Right cardiac atrium (tissue), 5 donors: ENCODE measurements at regions not wholly inside any gene's neighbourhood (a gene's known extent, or its start where the extent isn't known, plus 50 kb on each side); places are given as distances from the start of the nearest gene placed in this dataset.

Source experiments
- ATAC-seq, 2 donors: fragments of 200-7000 bp; cut with Tn5 transposase; one replicate each; pipeline versions ENCODE4 v1.8.0 to v1.9.1; 2020; ENCODE audit warnings: moderate library complexity in 2 of 2, mild to moderate bottlenecking in 1 of 2
- DNase-seq, 3 donors: peaks; one replicate each; pipeline ENCODE4 v3.0.0-alpha.2; 2020
- H3K27ac ChIP-seq: one replicate; pipeline ENCODE4 v1.5.1; 2013; ENCODE audit warnings: mild to moderate bottlenecking, low read length, control low read depth, moderate library complexity
- H3K27me3 ChIP-seq: one replicate; pipeline ENCODE4 v1.6.1; 2013; ENCODE audit not compliant: control insufficient read depth, insufficient read depth
- H3K4me1 ChIP-seq: one replicate; pipeline ENCODE4 v1.6.1; 2013; ENCODE audit warnings: low read length; ENCODE audit not compliant: control insufficient read depth, insufficient read depth
- H3K4me3 ChIP-seq: one replicate; pipeline ENCODE4 v1.5.1; 2013; ENCODE audit warnings: low read length, control low read depth
- H3K9me3 ChIP-seq: one replicate; pipeline ENCODE4 v1.6.1; 2013; ENCODE audit warnings: low read length; ENCODE audit not compliant: control insufficient read depth
- WGBS: extraction: QIAGEN DNeasy Blood & Tissue Kit; methylation state at CpG from one replicate; pipeline ENCODE4 v1.1.7; 2013; 5-methylcytosine and 5-hydroxymethylcytosine counted together
- intact Hi-C, 4 donors: fragments of 100-400 bp; cut with DNase I; formaldehyde crosslinking; loops; one replicate each; pipeline versions ENCODE4 v1.11.0 to v1.14.0; 2022 to 2023
- donor health status: healthy with polysubstance abuse.
- donor health status: DM: no; HTN: yes; CAD: no.
- donor health status: DM: no; HTN: no; CAD: no.
- donor health status: DM: no; HTN: yes; CAD: no; lungs with severe emphysema.
- donor health status: DM: yes; HTN: yes; CAD: no.

DNA sequence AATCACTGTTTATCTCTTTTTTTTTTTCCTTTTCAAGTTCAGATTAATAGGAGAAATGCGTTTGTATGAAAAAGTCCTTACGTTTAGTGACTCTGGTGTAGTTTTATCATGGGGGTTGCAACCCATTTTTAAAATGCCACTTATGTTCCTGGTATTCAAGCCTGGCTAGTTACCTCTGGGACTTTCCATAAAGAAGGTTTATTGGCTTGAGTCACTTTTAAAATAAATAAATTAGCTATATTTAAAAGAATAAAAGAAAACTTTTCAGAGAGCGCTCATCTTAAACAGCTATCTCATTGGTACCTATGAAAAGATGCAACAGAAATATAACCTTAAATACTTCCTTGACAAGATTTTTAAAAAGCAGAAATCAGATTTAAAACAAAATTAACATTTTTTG, 275.0 kb upstream of the IL1RAPL1 start:
- Histone ChIP-seq H3K27ac (no peak overlapping the region), H3K4me1 (no peaks in the 10 kb centered on the region), H3K27me3 (no peaks in the 10 kb centered on the region), H3K9me3 (no peaks in the 10 kb centered on the region), H3K4me3 (no peak overlapping the region)
- 90% methylated on average over 3 of the region's 3 CpGs for WGBS
- DNase-seq: no peak
- no peak for ATAC-seq
- intact Hi-C loops: no loop called here

DNA sequence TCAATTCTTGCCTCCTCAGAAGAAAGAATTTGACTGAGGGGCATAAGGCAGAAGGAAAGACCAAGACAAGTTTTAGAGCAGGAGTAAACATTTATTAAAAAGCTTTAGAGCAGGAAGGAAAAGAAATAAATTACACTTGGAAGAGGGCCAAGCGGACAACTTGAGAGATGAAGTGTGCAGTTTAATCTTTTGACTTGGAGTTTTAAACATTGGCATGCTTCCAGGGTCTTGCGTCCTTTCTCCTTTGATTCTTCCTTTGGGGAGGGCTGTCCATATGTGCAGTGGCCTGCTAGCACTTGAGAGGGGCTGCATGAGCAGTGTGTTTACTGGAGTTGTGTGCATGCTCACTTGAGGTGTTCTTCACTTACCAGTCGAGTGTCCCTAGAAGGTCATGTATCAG, 275.8 kb upstream of the IL1RAPL1 start:
- intact Hi-C loops: no loop called here
- no peak for ATAC-seq

DNA sequence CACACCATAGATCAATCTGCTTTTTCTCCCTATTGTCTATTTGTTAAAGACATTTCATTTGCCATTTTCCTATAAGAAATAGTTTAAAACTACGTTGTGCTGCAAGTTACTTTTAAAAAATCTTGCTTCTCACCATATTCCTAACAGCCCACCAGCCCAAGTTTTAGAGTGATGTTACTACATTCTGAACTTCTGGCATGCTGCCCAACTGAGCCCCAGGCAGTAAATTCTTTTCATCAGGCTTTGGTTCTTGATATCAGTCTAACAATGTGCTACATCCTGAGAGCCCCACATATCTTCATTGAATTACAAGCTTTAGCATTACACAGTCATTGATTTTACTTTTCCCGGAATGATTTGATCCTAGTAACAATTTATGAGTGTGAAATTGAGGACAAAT, 283.8 kb upstream of the IL1RAPL1 start:
- Histone ChIP-seq H3K27me3 (no peaks in the 10 kb centered on the region), H3K4me1 (no peaks in the 10 kb centered on the region), H3K4me3 (no peak overlapping the region), H3K27ac (no peak overlapping the region), H3K9me3 (no peaks in the 10 kb centered on the region)
- intact Hi-C loops: no loop called here
- DNase-seq (no peak), ATAC-seq (no peak)
- 33% methylated on average over 2 of the region's 2 CpGs for WGBS

More for the DNA sequence above, 275.8 kb upstream of the IL1RAPL1 start:
- Histone ChIP-seq H3K27ac (no peak overlapping the region), H3K9me3 (no peaks in the 10 kb centered on the region), H3K4me3 (no peak overlapping the region), H3K27me3 (no peaks in the 10 kb centered on the region), H3K4me1 (no peaks in the 10 kb centered on the region)
- no peak for DNase-seq
- WGBS: 64% methylated on average over 3 of the region's 3 CpGs

DNA sequence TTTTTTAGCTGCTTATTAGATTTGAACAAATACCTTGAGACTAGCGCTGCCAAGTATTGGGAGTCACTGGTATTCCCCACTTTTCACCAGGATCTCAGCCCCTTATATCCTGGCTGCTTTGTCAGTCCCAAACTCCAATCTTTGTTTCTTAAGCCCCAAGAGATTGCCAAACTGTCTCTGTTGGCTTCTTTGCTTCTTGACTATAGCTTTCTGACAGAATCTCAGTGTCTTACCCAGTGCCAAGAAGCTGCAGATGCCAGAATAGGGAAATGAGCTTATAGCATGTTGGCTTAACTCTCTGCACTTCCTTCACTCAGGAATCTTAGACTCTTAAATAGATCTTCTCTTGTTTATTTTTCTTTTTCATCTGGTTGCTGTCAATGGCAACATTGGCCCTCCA, 297.5 kb upstream of the DCAF8L1 start:
- no peak overlapping the region for H3K4me3 ChIP-seq
- no peaks in the 10 kb centered on the region for H3K4me1 ChIP-seq
- intact Hi-C loops: no loop called here
- no peak for DNase-seq
- H3K27ac ChIP-seq: no peak overlapping the region
- ATAC-seq: no peak
- 80% methylated on average over 1 of the region's 1 CpG for WGBS
- no peaks in the 10 kb centered on the region for H3K27me3 ChIP-seq
- H3K9me3 ChIP-seq: no peaks in the 10 kb centered on the region

DNA sequence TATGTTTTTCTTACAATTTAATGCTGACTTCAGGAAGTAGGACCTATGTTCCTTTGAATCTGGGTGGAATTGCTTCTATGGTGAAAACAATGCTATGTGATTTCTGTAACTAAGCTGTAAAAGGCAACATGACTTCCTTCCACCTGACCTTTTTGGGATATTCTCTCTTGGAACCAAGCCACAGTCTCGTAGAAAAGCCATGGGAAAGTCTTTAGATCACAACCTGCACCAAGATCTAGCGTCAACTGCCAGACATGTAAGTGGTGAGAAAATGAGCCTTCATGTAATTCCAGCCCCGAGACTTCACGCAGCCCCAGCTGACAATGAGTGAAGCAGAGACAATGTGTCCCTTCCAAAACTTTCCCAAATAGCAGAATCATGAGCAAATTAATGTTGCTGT, 297.0 kb upstream of the DCAF8L1 start:
- intact Hi-C loops: no loop called here
- Histone ChIP-seq H3K9me3 (no peaks in the 10 kb centered on the region), H3K4me3 (no peak overlapping the region), H3K4me1 (no peaks in the 10 kb centered on the region), H3K27me3 (no peaks in the 10 kb centered on the region), H3K27ac (no peak overlapping the region)
- DNase-seq (no peak), ATAC-seq (no peak)
- WGBS: 38% methylated on average over 4 of the region's 4 CpGs

DNA sequence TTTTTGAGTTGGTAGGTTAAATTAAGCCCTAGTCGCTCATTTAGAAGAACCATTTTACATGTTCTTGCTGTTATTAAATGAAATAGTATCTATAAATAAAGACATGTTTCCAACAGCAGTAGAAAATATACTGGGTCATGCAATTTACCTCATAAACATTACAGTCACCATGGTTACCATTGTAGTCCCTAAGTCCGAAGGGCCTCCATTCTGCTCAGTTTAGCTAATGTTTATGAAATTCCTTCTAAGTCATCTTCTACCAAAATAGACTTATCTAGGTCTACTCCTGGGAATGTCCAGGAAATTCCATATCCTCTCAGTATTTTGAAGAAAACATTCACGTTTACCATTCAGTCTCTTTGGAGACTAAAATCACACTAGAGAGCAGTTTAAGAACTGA, 292.5 kb upstream of the DCAF8L1 start:
- H3K4me3 ChIP-seq: no peak overlapping the region
- no peak for ATAC-seq
- WGBS: 35% methylated on average over 3 of the region's 3 CpGs

DNA sequence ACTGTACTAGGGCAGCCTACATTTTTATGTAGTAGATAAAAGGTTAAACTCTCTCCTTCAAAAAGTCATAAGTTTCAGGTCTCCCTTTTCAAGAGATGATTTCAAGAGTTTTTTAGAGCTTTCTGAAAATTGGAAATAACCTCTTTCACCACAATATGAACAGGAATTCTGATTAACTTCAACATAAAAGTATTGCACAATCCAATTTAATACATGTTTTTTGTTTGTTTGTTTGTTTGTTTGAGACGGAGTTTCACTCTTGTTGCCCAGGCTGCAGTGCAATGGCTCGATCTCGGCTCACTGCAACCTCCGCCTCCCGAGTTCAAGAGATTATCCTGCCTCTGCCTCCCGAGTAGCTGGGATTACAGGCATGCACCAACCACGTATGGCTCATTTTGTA, 265.4 kb upstream of the DCAF8L1 start:
- no peaks in the 10 kb centered on the region for H3K27me3 ChIP-seq
- no peak for DNase-seq
- no peak for ATAC-seq
- no peak overlapping the region for H3K4me3 ChIP-seq
- no peaks in the 10 kb centered on the region for H3K9me3 ChIP-seq
- WGBS: 92% methylated on average over 7 of the region's 7 CpGs
- H3K4me1 ChIP-seq: no peaks in the 10 kb centered on the region
- no peak overlapping the region for H3K27ac ChIP-seq
- intact Hi-C loops: no loop called here

More for the DNA sequence above, 292.5 kb upstream of the DCAF8L1 start:
- Histone ChIP-seq H3K27me3 (no peaks in the 10 kb centered on the region), H3K9me3 (no peaks in the 10 kb centered on the region), H3K4me1 (no peaks in the 10 kb centered on the region), H3K27ac (no peak overlapping the region)
- no peak for DNase-seq
- intact Hi-C loops: no loop called here

DNA sequence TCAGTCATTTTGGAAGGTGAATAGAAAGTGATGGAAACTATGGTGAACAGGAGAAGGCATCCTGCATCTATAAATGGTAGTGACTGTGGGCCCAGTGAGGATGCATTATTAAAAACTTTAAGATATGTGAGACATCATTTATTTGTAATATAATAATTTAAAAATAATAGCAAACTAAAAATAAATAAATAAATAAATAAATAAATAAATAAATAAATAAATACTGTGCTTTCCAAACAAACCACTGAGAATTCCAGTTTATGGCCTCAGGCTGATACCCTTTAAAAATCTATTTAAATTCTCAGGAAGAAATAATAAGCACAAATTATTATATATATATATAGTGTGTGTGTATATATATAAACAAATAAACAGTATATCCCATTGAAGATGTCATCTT, 248.0 kb upstream of the DCAF8L1 start:
- DNase-seq: no peak
- no peak for ATAC-seq
- Histone ChIP-seq H3K27me3 (no peaks in the 10 kb centered on the region), H3K4me3 (no peak overlapping the region), H3K9me3 (no peaks in the 10 kb centered on the region), H3K4me1 (no peaks in the 10 kb centered on the region), H3K27ac (no peak overlapping the region)
- intact Hi-C loops: no loop called here

DNA sequence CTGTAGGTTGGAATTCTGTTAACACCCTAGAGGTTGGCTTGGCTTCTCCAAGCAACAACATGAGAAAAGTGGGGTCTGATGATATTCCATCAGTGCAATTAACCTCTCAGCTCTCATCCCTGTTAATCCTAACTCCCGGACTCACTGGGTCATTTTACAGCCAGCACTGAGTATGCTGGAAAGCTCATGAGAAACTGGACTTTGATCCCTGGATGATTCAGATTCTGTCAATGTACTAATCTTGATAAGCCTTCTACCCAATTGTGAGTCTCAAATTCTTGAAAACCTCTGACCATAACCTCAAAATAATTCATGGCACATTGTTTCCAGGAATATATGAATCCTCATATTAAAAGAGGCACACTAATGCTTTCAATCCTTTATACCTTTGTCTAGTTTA, 244.3 kb upstream of the DCAF8L1 start:
- WGBS: 77% methylated on average over 1 of the region's 1 CpG
- intact Hi-C loops: no loop called here
- no peak overlapping the region for H3K4me3 ChIP-seq

DNA sequence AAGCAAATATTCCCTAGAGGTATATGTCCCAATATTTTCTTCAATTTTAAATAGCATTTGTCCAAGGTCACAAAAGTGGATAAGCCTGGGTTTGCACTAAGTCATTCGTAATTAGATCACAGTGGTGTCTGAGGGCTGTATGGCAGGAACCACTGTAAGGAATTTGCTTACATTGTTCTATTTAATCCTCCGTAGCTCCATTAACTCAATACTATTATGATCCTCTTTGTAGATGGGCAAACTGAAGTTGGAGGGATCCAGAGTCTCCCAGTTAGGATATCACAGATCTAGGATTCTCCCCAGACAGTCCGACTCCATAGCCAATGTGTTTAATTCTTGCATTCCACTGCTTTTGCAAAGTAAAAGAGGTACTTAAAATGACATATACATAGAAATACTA, 242.7 kb upstream of the DCAF8L1 start:
- Histone ChIP-seq H3K27me3 (no peaks in the 10 kb centered on the region), H3K9me3 (no peaks in the 10 kb centered on the region), H3K4me1 (no peaks in the 10 kb centered on the region), H3K4me3 (no peak overlapping the region), H3K27ac (no peak overlapping the region)
- WGBS: 90% methylated on average over 3 of the region's 3 CpGs
- intact Hi-C loops: no loop called here
- ATAC-seq (no peak), DNase-seq (no peak)

More for the DNA sequence above, 244.3 kb upstream of the DCAF8L1 start:
- Histone ChIP-seq H3K9me3 (no peaks in the 10 kb centered on the region), H3K27ac (no peak overlapping the region), H3K4me1 (no peaks in the 10 kb centered on the region), H3K27me3 (no peaks in the 10 kb centered on the region)
- DNase-seq (no peak), ATAC-seq (no peak)

DNA sequence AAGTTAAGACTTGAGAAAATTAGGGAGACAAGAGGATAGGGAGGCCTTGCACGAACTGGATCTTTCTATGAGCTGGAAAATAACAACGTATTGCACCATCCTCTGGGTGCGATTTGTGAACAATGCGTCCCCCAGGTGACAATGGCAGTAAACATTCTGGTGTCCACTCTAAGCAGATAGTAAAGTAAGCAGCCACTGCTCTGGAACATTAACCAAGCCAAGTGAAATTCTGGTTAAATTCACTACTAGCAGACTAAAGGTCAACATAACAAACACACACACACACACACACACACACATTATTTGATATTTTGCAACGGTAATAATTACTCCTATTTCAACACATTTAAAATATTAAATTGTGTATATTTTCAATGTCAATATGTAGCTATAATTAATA, 242.2 kb upstream of the DCAF8L1 start:
- no peaks in the 10 kb centered on the region for H3K27me3 ChIP-seq
- H3K4me3 ChIP-seq: no peak overlapping the region
- intact Hi-C loops: no loop called here
- 88% methylated on average over 5 of the region's 5 CpGs for WGBS
- no peaks in the 10 kb centered on the region for H3K9me3 ChIP-seq
- ATAC-seq: no peak
- no peak for DNase-seq
- no peaks in the 10 kb centered on the region for H3K4me1 ChIP-seq
- H3K27ac ChIP-seq: no peak overlapping the region

DNA sequence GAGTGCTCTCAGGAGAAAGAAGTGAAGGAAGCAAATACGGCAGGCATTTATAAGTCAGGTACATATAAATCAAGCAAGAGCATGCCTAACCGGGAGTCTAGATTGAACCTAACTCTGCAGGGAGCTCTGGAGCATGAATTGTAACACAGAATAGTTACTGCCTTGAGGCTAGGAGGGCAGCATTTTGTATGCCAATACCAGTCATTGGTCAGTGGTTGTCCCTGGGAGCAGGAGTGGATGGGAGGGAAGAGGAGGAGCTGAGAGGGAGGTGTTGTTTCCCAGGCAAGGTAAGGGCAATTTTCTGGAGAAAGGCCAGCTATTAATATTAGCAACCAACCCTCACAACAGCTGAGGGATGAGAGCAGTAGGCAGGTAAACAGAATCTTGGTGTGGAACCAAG, 224.7 kb upstream of the DCAF8L1 start:
- H3K4me1 ChIP-seq: no peaks in the 10 kb centered on the region
- H3K27ac ChIP-seq: no peak overlapping the region
- H3K4me3 ChIP-seq: no peak overlapping the region
- intact Hi-C loops: no loop called here
- no peak for ATAC-seq
- H3K27me3 ChIP-seq: no peaks in the 10 kb centered on the region
- no peaks in the 10 kb centered on the region for H3K9me3 ChIP-seq
- no peak for DNase-seq
- WGBS: 88% methylated on average over 2 of the region's 2 CpGs
